T-helper 1 cell treated with Interleukin-12 subunit alpha and Interleukin-12 subunit beta and Interleukin-4 antibody, amounts not matched to agents 30 μg/mL and 1 μg/mL, for 36 hours (primary cell): ENCODE measurements at regions not wholly inside any gene's neighbourhood (a gene's known extent, or its start where the extent isn't known, plus 50 kb on each side); places are given as distances from the start of the nearest gene placed in this dataset.

ENCODE experiments used
- H3K27ac Mint-ChIP-seq: one replicate; pipeline ENCODE4 v1.8.0; 2021; ENCODE audit warnings: mild to moderate bottlenecking, mixed read lengths
- H3K27me3 Mint-ChIP-seq: one replicate; pipeline ENCODE4 v1.8.0; 2021; ENCODE audit warnings: low read depth, mixed read lengths
- H3K36me3 Mint-ChIP-seq: one replicate; pipeline ENCODE4 v1.8.0; 2021; ENCODE audit warnings: low read depth, mixed read lengths
- H3K4me1 Mint-ChIP-seq: one replicate; pipeline ENCODE4 v1.8.0; 2021; ENCODE audit warnings: low read depth, mixed read lengths
- H3K4me3 Mint-ChIP-seq: one replicate; pipeline ENCODE4 v1.8.0; 2021; ENCODE audit warnings: mild to moderate bottlenecking, moderate library complexity, mixed read lengths
- H3K9me3 Mint-ChIP-seq: one replicate; pipeline ENCODE4 v1.8.0; 2021; ENCODE audit warnings: mixed read lengths

GRCh38 chr9:118455788-118456187 is 751.6 kb downstream of the TLR4 start:
- Mint-ChIP-seq H3K36me3 (no peaks in the 10 kb centered on the region), H3K27me3 (no peaks in the 10 kb centered on the region), H3K9me3 (peaks cover 5% of the 10 kb centered on the region), H3K27ac (no peak overlapping the region), H3K4me3 (no peak overlapping the region), H3K4me1 (no peaks in the 10 kb centered on the region)

GRCh38 chr9:118457171-118458000 is 753.2 kb downstream of the TLR4 start:
- Mint-ChIP-seq H3K9me3 (peaks cover 5% of the 10 kb centered on the region), H3K36me3 (no peaks in the 10 kb centered on the region), H3K4me1 (no peaks in the 10 kb centered on the region), H3K27me3 (no peaks in the 10 kb centered on the region), H3K27ac (no peak overlapping the region), H3K4me3 (no peak overlapping the region)

GRCh38 chr9:118459913-118460312 is 755.7 kb downstream of the TLR4 start:
- Mint-ChIP-seq H3K36me3 (no peaks in the 10 kb centered on the region), H3K27me3 (no peaks in the 10 kb centered on the region), H3K4me1 (no peaks in the 10 kb centered on the region), H3K4me3 (no peak overlapping the region), H3K27ac (no peak overlapping the region), H3K9me3 (peaks cover 5% of the 10 kb centered on the region)

GRCh38 chr9:118463419-118463818 is 759.2 kb downstream of the TLR4 start:
- no peaks in the 10 kb centered on the region for H3K9me3 Mint-ChIP-seq

GRCh38 chr9:118473521-118473920 is 769.3 kb downstream of the TLR4 start:
- H3K4me1 Mint-ChIP-seq = no peaks in the 10 kb centered on the region
- H3K36me3 Mint-ChIP-seq = no peaks in the 10 kb centered on the region
- H3K27me3 Mint-ChIP-seq = no peaks in the 10 kb centered on the region

More at GRCh38 chr9:118463419-118463818, 759.2 kb downstream of the TLR4 start:
- Mint-ChIP-seq H3K27ac (no peak overlapping the region), H3K36me3 (no peaks in the 10 kb centered on the region), H3K27me3 (no peaks in the 10 kb centered on the region), H3K4me1 (no peaks in the 10 kb centered on the region), H3K4me3 (no peak overlapping the region)

GRCh38 chr9:118478752-118479151 is 774.5 kb downstream of the TLR4 start:
- Mint-ChIP-seq H3K36me3 (no peaks in the 10 kb centered on the region), H3K27ac (no peak overlapping the region), H3K9me3 (no peaks in the 10 kb centered on the region), H3K4me3 (no peak overlapping the region), H3K27me3 (no peaks in the 10 kb centered on the region), H3K4me1 (no peaks in the 10 kb centered on the region)

More at GRCh38 chr9:118473521-118473920, 769.3 kb downstream of the TLR4 start:
- no peak overlapping the region for H3K27ac Mint-ChIP-seq
- H3K4me3 Mint-ChIP-seq = no peak overlapping the region
- H3K9me3 Mint-ChIP-seq = no peaks in the 10 kb centered on the region

GRCh38 chr9:118482306-118482705 is 778.1 kb downstream of the TLR4 start:
- Mint-ChIP-seq H3K27me3 (no peaks in the 10 kb centered on the region), H3K4me3 (no peak overlapping the region), H3K9me3 (peaks cover 3% of the 10 kb centered on the region), H3K4me1 (no peaks in the 10 kb centered on the region), H3K27ac (no peak overlapping the region), H3K36me3 (no peaks in the 10 kb centered on the region)

- Mint-ChIP-seq H3K27me3 (no peaks in the 10 kb centered on the region), H3K4me3 (no peak overlapping the region), H3K9me3 (peaks cover 3% of the 10 kb centered on the region), H3K27ac (no peak overlapping the region), H3K36me3 (no peaks in the 10 kb centered on the region), H3K4me1 (no peaks in the 10 kb centered on the region)
Measured at GRCh38 chr9:118483677-118484076, 779.5 kb downstream of the TLR4 start.

- H3K27me3 Mint-ChIP-seq = no peaks in the 10 kb centered on the region
- no peaks in the 10 kb centered on the region for H3K36me3 Mint-ChIP-seq
- H3K9me3 Mint-ChIP-seq = peaks cover 4% of the 10 kb centered on the region
- no peaks in the 10 kb centered on the region for H3K4me1 Mint-ChIP-seq
- no peak overlapping the region for H3K4me3 Mint-ChIP-seq
- H3K27ac Mint-ChIP-seq = no peak overlapping the region
Measured at GRCh38 chr9:118503236-118503635, 799.0 kb downstream of the TLR4 start.

GRCh38 chr9:118510711-118511110 is 806.5 kb downstream of the TLR4 start:
- peaks cover 4% of the 10 kb centered on the region for H3K9me3 Mint-ChIP-seq
- H3K4me3 Mint-ChIP-seq = no peak overlapping the region
- no peaks in the 10 kb centered on the region for H3K4me1 Mint-ChIP-seq
- H3K27ac Mint-ChIP-seq = no peak overlapping the region
- no peaks in the 10 kb centered on the region for H3K36me3 Mint-ChIP-seq
- H3K27me3 Mint-ChIP-seq = no peaks in the 10 kb centered on the region

GRCh38 chr9:118515947-118516346 is 811.7 kb downstream of the TLR4 start:
- no peaks in the 10 kb centered on the region for H3K36me3 Mint-ChIP-seq
- H3K9me3 Mint-ChIP-seq = peaks cover 4% of the 10 kb centered on the region
- H3K27ac Mint-ChIP-seq = no peak overlapping the region
- H3K27me3 Mint-ChIP-seq = no peaks in the 10 kb centered on the region
- no peaks in the 10 kb centered on the region for H3K4me1 Mint-ChIP-seq
- H3K4me3 Mint-ChIP-seq = no peak overlapping the region

GRCh38 chr9:118521261-118521660 is 817.1 kb downstream of the TLR4 start:
- Mint-ChIP-seq H3K4me1 (no peaks in the 10 kb centered on the region), H3K9me3 (no peaks in the 10 kb centered on the region), H3K27me3 (no peaks in the 10 kb centered on the region), H3K27ac (no peak overlapping the region), H3K4me3 (no peak overlapping the region), H3K36me3 (no peaks in the 10 kb centered on the region)

GRCh38 chr9:118522093-118523028 is 818.2 kb downstream of the TLR4 start:
- H3K9me3 Mint-ChIP-seq = no peaks in the 10 kb centered on the region
- no peaks in the 10 kb centered on the region for H3K27me3 Mint-ChIP-seq
- no peak overlapping the region for H3K4me3 Mint-ChIP-seq
- H3K36me3 Mint-ChIP-seq = no peaks in the 10 kb centered on the region
- no peaks in the 10 kb centered on the region for H3K4me1 Mint-ChIP-seq
- H3K27ac Mint-ChIP-seq = no peak overlapping the region

- H3K4me3 Mint-ChIP-seq = no peak overlapping the region
- H3K27ac Mint-ChIP-seq = no peak overlapping the region
- H3K4me1 Mint-ChIP-seq = no peaks in the 10 kb centered on the region
- no peaks in the 10 kb centered on the region for H3K27me3 Mint-ChIP-seq
- H3K36me3 Mint-ChIP-seq = no peaks in the 10 kb centered on the region
- H3K9me3 Mint-ChIP-seq = no peaks in the 10 kb centered on the region
Measured at GRCh38 chr9:118527261-118527660, 823.1 kb downstream of the TLR4 start.

GRCh38 chr9:118529210-118529609 is 825.0 kb downstream of the TLR4 start:
- no peaks in the 10 kb centered on the region for H3K27me3 Mint-ChIP-seq
- H3K9me3 Mint-ChIP-seq = no peaks in the 10 kb centered on the region
- H3K36me3 Mint-ChIP-seq = no peaks in the 10 kb centered on the region
- H3K4me1 Mint-ChIP-seq = no peaks in the 10 kb centered on the region
- no peak overlapping the region for H3K27ac Mint-ChIP-seq
- no peak overlapping the region for H3K4me3 Mint-ChIP-seq
